GM10248 (cell line): ENCODE measurements at regions not wholly inside any gene's neighbourhood (a gene's known extent, or its start where the extent isn't known, plus 50 kb on each side); places are given as distances from the start of the nearest gene placed in this dataset.

Source experiments
- CTCF ChIA-PET: fragments of 300-600 bp; sonication (Branson Sonifier 250); formaldehyde crosslinking; extraction: SDS; loops from one replicate; lab custom pipeline; 2021; ENCODE audit warnings: antibody characterized with exemption; lab: Yijun Ruan, JAX
- POLR2A ChIA-PET: fragments of 350-650 bp; sonication (Branson Sonifier 250); formaldehyde crosslinking; extraction: SDS; loops from one replicate; lab custom pipeline; 2020; ENCODE audit warnings: antibody characterized with exemption; lab: Yijun Ruan, JAX
- DNase-seq: peaks from one replicate; pipeline ENCODE4 v3.0.0; 2012; ENCODE audit errors: extremely low spot score
- TF ChIP-seq, protein P1 (sequence below): IDR thresholded peaks from 2 replicates; pipeline ENCODE4 v1.5.1; 2012; ENCODE audit warnings: mild to moderate bottlenecking, low read depth; ENCODE audit errors: extremely low read depth, missing control alignments, control extremely low read depth

DNA sequence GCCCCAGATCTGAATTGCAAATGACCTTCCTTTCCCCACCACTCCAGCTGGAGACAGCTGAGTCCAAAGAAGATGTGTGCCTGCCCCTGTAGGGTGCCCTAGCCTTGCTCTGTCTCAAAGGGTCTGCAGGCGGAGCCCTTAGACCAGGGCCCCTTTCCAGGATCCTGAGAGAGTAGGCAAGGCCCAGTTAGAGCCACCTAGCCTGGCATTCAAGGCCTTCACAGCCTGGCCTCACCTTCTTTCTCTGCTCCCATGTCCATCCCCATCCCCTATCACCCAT is 66.6 kb upstream of the LHX1 start:
- CTCF ChIA-PET: no interaction called here

DNA sequence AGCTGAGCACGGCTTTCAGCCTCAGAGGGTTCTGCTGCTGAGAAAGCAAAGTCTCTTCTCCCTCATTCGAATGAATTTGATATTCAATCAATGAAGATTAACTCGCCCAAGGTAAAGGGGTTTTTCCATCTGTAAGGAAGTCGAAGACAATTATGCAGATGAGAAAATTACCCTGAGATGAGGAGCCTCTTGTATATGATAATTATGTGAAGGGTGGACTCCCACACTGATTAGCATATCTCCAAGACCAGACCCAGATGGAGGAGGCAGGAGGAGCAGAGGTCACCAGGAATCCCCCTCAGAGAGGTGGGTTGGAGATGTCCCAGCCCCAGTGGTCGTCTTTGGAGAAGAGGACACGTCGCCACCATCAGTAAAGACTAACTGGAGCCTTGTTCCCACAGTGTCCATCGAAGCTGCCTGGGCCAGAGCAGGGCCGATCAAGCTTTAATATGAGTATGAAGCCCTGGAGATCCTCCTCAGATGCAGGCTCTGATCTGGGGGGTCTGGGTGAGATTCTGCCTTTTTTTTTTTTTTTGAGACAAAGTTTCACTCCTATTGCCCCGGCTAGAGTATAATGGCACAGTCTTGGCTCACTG is 61.5 kb upstream of the LHX1 start:
- ChIA-PET POLR2A (interaction anchor here (0.7 kb wide), 1 partner anchor 8 kb away, joined by 3 read pairs; no protein-coding TSS in a partner anchor), CTCF (no interaction called here)
- TF ChIP-seq, protein P1, sequence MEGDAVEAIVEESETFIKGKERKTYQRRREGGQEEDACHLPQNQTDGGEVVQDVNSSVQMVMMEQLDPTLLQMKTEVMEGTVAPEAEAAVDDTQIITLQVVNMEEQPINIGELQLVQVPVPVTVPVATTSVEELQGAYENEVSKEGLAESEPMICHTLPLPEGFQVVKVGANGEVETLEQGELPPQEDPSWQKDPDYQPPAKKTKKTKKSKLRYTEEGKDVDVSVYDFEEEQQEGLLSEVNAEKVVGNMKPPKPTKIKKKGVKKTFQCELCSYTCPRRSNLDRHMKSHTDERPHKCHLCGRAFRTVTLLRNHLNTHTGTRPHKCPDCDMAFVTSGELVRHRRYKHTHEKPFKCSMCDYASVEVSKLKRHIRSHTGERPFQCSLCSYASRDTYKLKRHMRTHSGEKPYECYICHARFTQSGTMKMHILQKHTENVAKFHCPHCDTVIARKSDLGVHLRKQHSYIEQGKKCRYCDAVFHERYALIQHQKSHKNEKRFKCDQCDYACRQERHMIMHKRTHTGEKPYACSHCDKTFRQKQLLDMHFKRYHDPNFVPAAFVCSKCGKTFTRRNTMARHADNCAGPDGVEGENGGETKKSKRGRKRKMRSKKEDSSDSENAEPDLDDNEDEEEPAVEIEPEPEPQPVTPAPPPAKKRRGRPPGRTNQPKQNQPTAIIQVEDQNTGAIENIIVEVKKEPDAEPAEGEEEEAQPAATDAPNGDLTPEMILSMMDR: no peak
- DNase-seq: no peak

More for the DNA sequence above, 66.6 kb upstream of the LHX1 start:
- TF ChIP-seq, protein P1: no peak
- DNase-seq: no peak
- POLR2A ChIA-PET: interaction anchor here (0.6 kb wide), 1 partner anchor 52 kb away, joined by 5 read pairs; no protein-coding TSS in a partner anchor

DNA sequence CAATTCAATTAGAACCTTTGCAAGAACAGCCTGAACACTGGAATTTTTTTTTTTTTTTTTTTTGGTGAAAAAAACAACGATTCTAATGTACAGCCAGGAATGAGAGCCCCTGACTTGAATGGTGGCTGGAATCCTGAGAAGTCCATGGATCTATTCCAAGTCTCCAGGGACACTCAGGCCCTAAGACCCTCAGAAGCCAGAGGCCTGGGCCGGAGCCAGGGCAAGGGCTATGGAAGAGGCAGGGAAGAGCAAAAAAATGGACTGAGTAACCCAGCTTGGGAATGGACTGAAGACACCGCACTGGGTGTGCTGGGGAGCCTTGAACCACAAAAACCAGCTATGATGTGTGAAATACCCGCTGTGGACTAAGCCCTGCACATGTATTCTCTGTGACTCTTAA is 60.3 kb upstream of the LHX1 start:
- POLR2A ChIA-PET: no interaction called here
- TF ChIP-seq, protein P1: no peak
- CTCF ChIA-PET: no interaction called here
- no peak for DNase-seq

DNA sequence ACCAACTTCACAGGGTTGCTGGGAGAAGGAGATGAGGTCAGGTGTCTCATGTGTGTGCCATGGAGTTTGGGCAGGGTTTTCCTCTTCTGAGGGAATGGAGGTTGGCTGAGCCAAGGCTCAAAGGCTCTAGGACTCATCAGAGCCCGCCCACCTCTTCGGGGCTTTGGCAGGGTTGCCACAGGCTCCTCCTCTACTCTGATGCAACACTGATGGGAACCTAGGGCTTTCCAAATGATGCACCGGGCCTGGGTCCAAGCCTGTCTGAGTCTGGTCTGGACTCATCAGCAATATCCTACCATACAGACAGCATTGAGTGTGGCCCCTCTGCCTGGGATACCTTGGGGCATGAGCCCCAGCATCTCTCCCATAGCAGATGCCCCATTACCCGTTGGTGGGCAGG is 59.5 kb upstream of the LHX1 start:
- ChIA-PET CTCF (no interaction called here), POLR2A (no interaction called here)
- DNase-seq: no peak
- TF ChIP-seq, protein P1: no peak

- ChIA-PET POLR2A (no interaction called here), CTCF (no interaction called here)
- TF ChIP-seq, protein P1: no peak
- no peak for DNase-seq
Observed at GRCh38 chr17:36878216-36878615, 59.1 kb upstream of the LHX1 start.

- TF ChIP-seq, protein P1: no peak
- ChIA-PET CTCF (no interaction called here), POLR2A (no interaction called here)
- no peak for DNase-seq
Observed at GRCh38 chr17:36879027-36879426, 58.2 kb upstream of the LHX1 start.
